ENCODE measurements at regions not wholly inside any gene's neighbourhood (a gene's known extent, or its start where the extent isn't known, plus 50 kb on each side); places are given as distances from the start of the nearest gene placed in this dataset.

DNA sequence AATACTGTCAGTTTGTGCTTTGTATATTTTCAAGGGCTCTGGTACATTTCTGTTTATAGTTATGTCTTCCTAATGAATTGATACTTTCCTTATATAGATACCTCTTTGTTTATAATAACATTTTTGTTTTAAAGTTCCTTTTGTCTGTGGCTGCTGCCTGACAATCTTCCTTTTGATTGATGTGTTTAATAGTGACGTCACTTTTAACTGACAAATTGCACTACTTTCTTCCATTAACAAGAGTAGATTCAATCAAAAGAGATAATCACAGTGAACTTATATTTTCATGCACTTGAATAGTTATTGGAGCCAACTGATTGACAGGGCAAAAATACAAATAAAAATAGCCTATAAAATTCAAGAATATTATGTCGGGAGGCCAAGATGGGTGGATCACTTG is 371.7 kb downstream of the ANXA1 start:
- ATAC-seq, result no peak
- Histone ChIP-seq H3K4me3 (no peak overlapping the region), H3K9me3 (peaks cover 0 to 2% of the 10 kb centered on the region in 2 donors), H3K27me3 (no peaks in the 10 kb centered on the region), H3K27ac (no peak overlapping the region), H3K4me1 (no peaks in the 10 kb centered on the region), H3K36me3 (no peaks in the 10 kb centered on the region)
- DNase-seq, result no peak
- TF ChIP-seq CTCF (IDR thresholded peaks at IDR 0.05), result no peak
- intact Hi-C loops (cut with DNase I), result no loop called here

- no peaks in the 10 kb centered on the region for H3K4me1 ChIP-seq
- no peak for ATAC-seq
- H3K9me3 ChIP-seq, result peaks cover 0 to 2% of the 10 kb centered on the region in 2 donors
- no peak overlapping the region for H3K27ac ChIP-seq
- no peaks in the 10 kb centered on the region for H3K36me3 ChIP-seq
- TF ChIP-seq CTCF (IDR thresholded peaks at IDR 0.05), result no peak
- DNase-seq, result no peak
- no peaks in the 10 kb centered on the region for H3K27me3 ChIP-seq
- no peak overlapping the region for H3K4me3 ChIP-seq
- intact Hi-C loops (cut with DNase I), result no loop called here
These were observed 373.7 kb downstream of the ANXA1 start for GRCh38 chr9:73525350-73525749.

GRCh38 chr9:73527521-73527920 is 375.9 kb downstream of the ANXA1 start:
- no peak for DNase-seq
- no peak for TF ChIP-seq CTCF (IDR thresholded peaks at IDR 0.05)
- intact Hi-C loops (cut with DNase I), result no loop called here
- Histone ChIP-seq H3K36me3 (no peaks in the 10 kb centered on the region), H3K9me3 (peaks cover 0 to 2% of the 10 kb centered on the region in 2 donors), H3K4me3 (no peak overlapping the region), H3K27me3 (no peaks in the 10 kb centered on the region), H3K4me1 (no peaks in the 10 kb centered on the region), H3K27ac (no peak overlapping the region)
- ATAC-seq, result no peak

- no peak for TF ChIP-seq CTCF (IDR thresholded peaks at IDR 0.05)
- intact Hi-C loops (cut with DNase I), result no loop called here
These were observed 377.3 kb downstream of the ANXA1 start for GRCh38 chr9:73528926-73529325.

DNA sequence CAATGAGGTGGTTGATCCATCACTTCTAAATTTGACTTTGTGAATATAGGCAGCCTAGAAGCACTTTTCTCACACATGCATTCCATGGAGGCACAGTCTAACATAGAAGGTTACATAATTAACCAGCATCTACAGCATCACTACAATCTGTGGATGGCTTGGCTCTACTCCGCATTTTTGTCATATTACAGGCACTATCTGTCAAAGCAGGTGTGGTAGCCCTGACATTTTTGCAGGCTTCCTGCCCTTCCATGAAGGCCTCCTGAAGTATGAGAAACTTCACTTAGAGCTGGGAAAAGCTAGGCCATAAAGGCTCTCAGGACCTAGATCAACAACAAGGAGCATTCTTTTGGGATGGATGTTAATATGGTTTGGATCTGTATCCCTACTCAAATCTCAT is 378.0 kb downstream of the ANXA1 start:
- TF ChIP-seq CTCF (IDR thresholded peaks at IDR 0.05), result no peak
- DNase-seq, result no peak
- Histone ChIP-seq H3K27me3 (no peaks in the 10 kb centered on the region), H3K4me1 (no peaks in the 10 kb centered on the region), H3K4me3 (no peak overlapping the region), H3K27ac (no peak overlapping the region), H3K9me3 (no peaks in the 10 kb centered on the region), H3K36me3 (no peaks in the 10 kb centered on the region)
- intact Hi-C loops (cut with DNase I), result no loop called here
- no peak for ATAC-seq

More at GRCh38 chr9:73528926-73529325, 377.3 kb downstream of the ANXA1 start:
- no peak for DNase-seq
- Histone ChIP-seq H3K4me3 (no peak overlapping the region), H3K27ac (no peak overlapping the region), H3K27me3 (no peaks in the 10 kb centered on the region), H3K9me3 (no peaks in the 10 kb centered on the region), H3K36me3 (no peaks in the 10 kb centered on the region), H3K4me1 (no peaks in the 10 kb centered on the region)
- ATAC-seq, result no peak

Data from left lung (tissue), 4 donors.